Mammary epithelial cell (primary cell): ENCODE measurements at regions not wholly inside any gene's neighbourhood (a gene's known extent, or its start where the extent isn't known, plus 50 kb on each side); places are given as distances from the start of the nearest gene placed in this dataset.

Source experiments
- EZH2 ChIP-seq: IDR thresholded peaks from 2 replicates; pipeline ENCODE4 v1.6.1; 2012; ENCODE audit warnings: low read length, inconsistent platforms, borderline replicate concordance
- TF ChIP-seq, protein P1 (sequence below), 2 donors: IDR thresholded peaks in 1 of 2; conservative IDR thresholded peaks in 1 of 2; 2 replicates each; pipeline ENCODE4 v1.5.1; 2011 to 2012; ENCODE audit warnings: inconsistent platforms in 2 of 2, low read length in 2 of 2, mild to moderate bottlenecking in 2 of 2, control low read depth in 1 of 2, low read depth in 1 of 2; ENCODE audit not compliant: insufficient read depth in 1 of 2; ENCODE audit errors: extremely low read depth in 1 of 2

DNA sequence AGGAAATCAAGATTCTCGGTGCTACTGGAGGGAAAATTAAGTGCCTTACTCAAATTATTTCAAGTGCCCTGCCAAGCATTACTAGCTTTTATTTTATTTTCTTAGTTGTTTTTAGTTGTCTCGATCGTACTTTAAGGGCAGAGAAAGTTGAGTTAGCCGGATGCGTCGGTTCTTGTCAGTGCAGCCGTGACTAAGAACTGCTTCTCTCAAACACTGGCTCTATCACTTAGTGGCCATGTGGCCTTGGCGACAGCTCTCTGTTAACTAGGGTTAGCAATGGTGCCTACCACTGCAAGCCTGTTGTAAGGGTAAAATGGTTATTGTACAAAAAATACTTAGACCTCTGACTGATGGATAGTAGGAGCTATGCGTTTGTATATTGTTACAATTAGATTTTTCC lies 227.8 kb downstream of the KATNAL1 start:
- TF ChIP-seq, protein P1, sequence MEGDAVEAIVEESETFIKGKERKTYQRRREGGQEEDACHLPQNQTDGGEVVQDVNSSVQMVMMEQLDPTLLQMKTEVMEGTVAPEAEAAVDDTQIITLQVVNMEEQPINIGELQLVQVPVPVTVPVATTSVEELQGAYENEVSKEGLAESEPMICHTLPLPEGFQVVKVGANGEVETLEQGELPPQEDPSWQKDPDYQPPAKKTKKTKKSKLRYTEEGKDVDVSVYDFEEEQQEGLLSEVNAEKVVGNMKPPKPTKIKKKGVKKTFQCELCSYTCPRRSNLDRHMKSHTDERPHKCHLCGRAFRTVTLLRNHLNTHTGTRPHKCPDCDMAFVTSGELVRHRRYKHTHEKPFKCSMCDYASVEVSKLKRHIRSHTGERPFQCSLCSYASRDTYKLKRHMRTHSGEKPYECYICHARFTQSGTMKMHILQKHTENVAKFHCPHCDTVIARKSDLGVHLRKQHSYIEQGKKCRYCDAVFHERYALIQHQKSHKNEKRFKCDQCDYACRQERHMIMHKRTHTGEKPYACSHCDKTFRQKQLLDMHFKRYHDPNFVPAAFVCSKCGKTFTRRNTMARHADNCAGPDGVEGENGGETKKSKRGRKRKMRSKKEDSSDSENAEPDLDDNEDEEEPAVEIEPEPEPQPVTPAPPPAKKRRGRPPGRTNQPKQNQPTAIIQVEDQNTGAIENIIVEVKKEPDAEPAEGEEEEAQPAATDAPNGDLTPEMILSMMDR (conservative IDR thresholded peaks at IDR 0.05 in 1 of 2, IDR thresholded peaks at IDR 0.05 in 1 of 2; ENCODE audit: extremely low read depth in 1 of 2, insufficient read depth in 1 of 2, low read depth in 1 of 2, low read length in 2 of 2) = no peak
- TF ChIP-seq EZH2 = no peak
